GM19372 (cell line): ENCODE measurements at regions not wholly inside any gene's neighbourhood (a gene's known extent, or its start where the extent isn't known, plus 50 kb on each side); places are given as distances from the start of the nearest gene placed in this dataset.
A peak's percentile ranks its signal among the peaks of the same experiment; 100 is the strongest.

Experiments used
- ATAC-seq: cut with Tn5 transposase; IDR thresholded peaks from one replicate; pipeline ENCODE4 v1.9.1; 2021; ENCODE audit warnings: mild to moderate bottlenecking, low read depth, moderate library complexity; ENCODE audit not compliant: unreplicated experiment

- no peak for ATAC-seq
Observed at GRCh38 chr6:11332463-11332862, 100.0 kb upstream of the NEDD9 start.

- no peak for ATAC-seq
Observed at GRCh38 chr6:11331111-11331510, 98.6 kb upstream of the NEDD9 start.

GRCh38 chr6:11330413-11330760 is 97.9 kb upstream of the NEDD9 start:
- no peak for ATAC-seq

- ATAC-seq = no peak
Observed at GRCh38 chr6:11329726-11330412, 97.4 kb upstream of the NEDD9 start.

- ATAC-seq = no peak
Observed at GRCh38 chr6:11328613-11329247, 96.3 kb upstream of the NEDD9 start.

GRCh38 chr6:11327961-11328360 is 95.5 kb upstream of the NEDD9 start:
- ATAC-seq = no peak

GRCh38 chr6:11326116-11326515 is 93.6 kb upstream of the NEDD9 start:
- ATAC-seq = no peak

GRCh38 chr6:11324453-11325015 is 92.1 kb upstream of the NEDD9 start:
- ATAC-seq = peak; percentile 67

- peak; percentile 79 for ATAC-seq
Observed at GRCh38 chr6:11323666-11324452, 91.4 kb upstream of the NEDD9 start.

- no peak for ATAC-seq
Observed at GRCh38 chr6:11322252-11322885, 89.9 kb upstream of the NEDD9 start.

- ATAC-seq = no peak
Observed at GRCh38 chr6:11320914-11321597, 88.6 kb upstream of the NEDD9 start.

GRCh38 chr6:11318835-11319813 is 86.7 kb upstream of the NEDD9 start:
- ATAC-seq = no peak

GRCh38 chr6:11317885-11318771 is 85.7 kb upstream of the NEDD9 start:
- ATAC-seq = peak; percentile 69

GRCh38 chr6:11315743-11316437 is 83.4 kb upstream of the NEDD9 start:
- no peak for ATAC-seq

GRCh38 chr6:11313207-11313606 is 80.7 kb upstream of the NEDD9 start:
- ATAC-seq = no peak

- no peak for ATAC-seq
Observed at GRCh38 chr6:11311970-11312369, 79.5 kb upstream of the NEDD9 start.

GRCh38 chr6:11309947-11310665 is 77.6 kb upstream of the NEDD9 start:
- ATAC-seq = no peak
